ENCODE measurements at regions not wholly inside any gene's neighbourhood (a gene's known extent, or its start where the extent isn't known, plus 50 kb on each side); places are given as distances from the start of the nearest gene placed in this dataset.
"Not testable (repeated sequence)": the region's sequence is repeated elsewhere in the genome, so short reads cannot be mapped to it uniquely, and the experiment has no call there.

- no peaks in the 10 kb centered on the region for H3K4me1 ChIP-seq
- TF ChIP-seq POLR2A (IDR thresholded peaks at IDR 0.05) (no peak), POLR2AphosphoS5 (IDR thresholded peaks at IDR 0.05; ENCODE audit: insufficient read depth in 1 of 2, low read depth in 1 of 2) (no peak)
- TF ChIP-seq, protein P1, sequence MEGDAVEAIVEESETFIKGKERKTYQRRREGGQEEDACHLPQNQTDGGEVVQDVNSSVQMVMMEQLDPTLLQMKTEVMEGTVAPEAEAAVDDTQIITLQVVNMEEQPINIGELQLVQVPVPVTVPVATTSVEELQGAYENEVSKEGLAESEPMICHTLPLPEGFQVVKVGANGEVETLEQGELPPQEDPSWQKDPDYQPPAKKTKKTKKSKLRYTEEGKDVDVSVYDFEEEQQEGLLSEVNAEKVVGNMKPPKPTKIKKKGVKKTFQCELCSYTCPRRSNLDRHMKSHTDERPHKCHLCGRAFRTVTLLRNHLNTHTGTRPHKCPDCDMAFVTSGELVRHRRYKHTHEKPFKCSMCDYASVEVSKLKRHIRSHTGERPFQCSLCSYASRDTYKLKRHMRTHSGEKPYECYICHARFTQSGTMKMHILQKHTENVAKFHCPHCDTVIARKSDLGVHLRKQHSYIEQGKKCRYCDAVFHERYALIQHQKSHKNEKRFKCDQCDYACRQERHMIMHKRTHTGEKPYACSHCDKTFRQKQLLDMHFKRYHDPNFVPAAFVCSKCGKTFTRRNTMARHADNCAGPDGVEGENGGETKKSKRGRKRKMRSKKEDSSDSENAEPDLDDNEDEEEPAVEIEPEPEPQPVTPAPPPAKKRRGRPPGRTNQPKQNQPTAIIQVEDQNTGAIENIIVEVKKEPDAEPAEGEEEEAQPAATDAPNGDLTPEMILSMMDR (IDR thresholded peaks at IDR 0.05) = no peak
- no peak overlapping the region for H3K4me3 ChIP-seq
- H3K9me3 ChIP-seq = no peaks in the 10 kb centered on the region
- no peak overlapping the region for H3K27ac ChIP-seq
- intact Hi-C loops (cut with DNase I) = no loop called here
- H3K27me3 ChIP-seq = no peaks in the 10 kb centered on the region
- H3K36me3 ChIP-seq = no peaks in the 10 kb centered on the region
- no peak for DNase-seq (ENCODE audit: extremely low spot score in 2 of 2)
These were observed 113.5 kb downstream of the OTOR start for GRCh38 chr20:16861708-16862107.

GRCh38 chr20:16863303-16863702, 115.1 kb downstream of the OTOR start:
- Histone ChIP-seq H3K27me3 (no peaks in the 10 kb centered on the region), H3K4me1 (no peaks in the 10 kb centered on the region), H3K36me3 (no peaks in the 10 kb centered on the region), H3K27ac (no peak overlapping the region), H3K4me3 (no peak overlapping the region), H3K9me3 (no peaks in the 10 kb centered on the region)
- TF ChIP-seq POLR2AphosphoS5 (IDR thresholded peaks at IDR 0.05; ENCODE audit: insufficient read depth in 1 of 2, low read depth in 1 of 2) (no peak), POLR2A (IDR thresholded peaks at IDR 0.05) (no peak)
- TF ChIP-seq, protein P1 (IDR thresholded peaks at IDR 0.05) = no peak
- intact Hi-C loops (cut with DNase I) = no loop called here
- no peak for DNase-seq (ENCODE audit: extremely low spot score in 2 of 2)

- TF ChIP-seq POLR2A (IDR thresholded peaks at IDR 0.05) = no peak
- TF ChIP-seq, protein P1 (IDR thresholded peaks at IDR 0.05) = no peak
- TF ChIP-seq POLR2AphosphoS5 (IDR thresholded peaks at IDR 0.05; ENCODE audit: insufficient read depth in 1 of 2, low read depth in 1 of 2) = no peak
- Histone ChIP-seq H3K27me3 (no peaks in the 10 kb centered on the region), H3K4me3 (no peak overlapping the region), H3K9me3 (no peaks in the 10 kb centered on the region), H3K4me1 (no peaks in the 10 kb centered on the region), H3K27ac (no peak overlapping the region), H3K36me3 (no peaks in the 10 kb centered on the region)
- DNase-seq (ENCODE audit: extremely low spot score in 2 of 2) = no peak
- intact Hi-C loops (cut with DNase I) = no loop called here
These were observed 115.9 kb downstream of the OTOR start for GRCh38 chr20:16864069-16864468.

DNA sequence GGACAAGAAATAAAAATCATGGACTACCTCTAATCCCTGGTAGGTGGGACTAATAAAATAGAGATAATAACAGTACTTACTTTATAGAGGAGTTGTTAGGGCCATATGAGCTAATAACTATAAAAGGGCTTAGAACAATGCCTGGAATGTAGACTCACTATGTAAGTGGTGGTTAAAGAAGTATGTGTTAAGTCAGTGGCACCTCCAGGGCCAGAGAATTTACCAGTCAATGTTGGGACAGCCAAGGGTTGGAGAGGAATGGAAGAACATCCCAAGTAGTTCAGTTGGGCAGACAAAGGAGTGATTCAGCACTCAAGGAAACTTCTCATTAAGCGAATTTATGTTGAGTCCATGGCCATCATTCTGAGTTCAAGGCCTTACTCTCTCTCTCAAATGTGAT, 116.8 kb downstream of the OTOR start:
- H3K36me3 ChIP-seq = no peaks in the 10 kb centered on the region
- TF ChIP-seq POLR2AphosphoS5 (IDR thresholded peaks at IDR 0.05; ENCODE audit: insufficient read depth in 1 of 2, low read depth in 1 of 2) (no peak), POLR2A (IDR thresholded peaks at IDR 0.05) (no peak)
- TF ChIP-seq, protein P1 (IDR thresholded peaks at IDR 0.05) = no peak
- intact Hi-C loops (cut with DNase I) = no loop called here
- no peak for DNase-seq (ENCODE audit: extremely low spot score in 2 of 2)
- H3K27ac ChIP-seq = no peak overlapping the region
- no peaks in the 10 kb centered on the region for H3K27me3 ChIP-seq
- H3K4me3 ChIP-seq = no peak overlapping the region
- no peaks in the 10 kb centered on the region for H3K9me3 ChIP-seq
- no peaks in the 10 kb centered on the region for H3K4me1 ChIP-seq

GRCh38 chr20:16865406-16865805, 117.2 kb downstream of the OTOR start:
- no peaks in the 10 kb centered on the region for H3K4me1 ChIP-seq
- intact Hi-C loops (cut with DNase I) = no loop called here
- no peaks in the 10 kb centered on the region for H3K9me3 ChIP-seq
- no peaks in the 10 kb centered on the region for H3K36me3 ChIP-seq
- H3K27me3 ChIP-seq = no peaks in the 10 kb centered on the region
- no peak for DNase-seq (ENCODE audit: extremely low spot score in 2 of 2)
- H3K4me3 ChIP-seq = no peak overlapping the region
- TF ChIP-seq, protein P1 (IDR thresholded peaks at IDR 0.05) = no peak
- H3K27ac ChIP-seq = no peak overlapping the region

GRCh38 chr20:16873124-16873523, 125.0 kb downstream of the OTOR start:
- intact Hi-C loops (cut with DNase I); H3K27me3 ChIP-seq; H3K9me3 ChIP-seq; DNase-seq (ENCODE audit: extremely low spot score in 2 of 2); H3K36me3 ChIP-seq; H3K4me3 ChIP-seq; H3K4me1 ChIP-seq; H3K27ac ChIP-seq: not testable (repeated sequence)

Data from vagina (tissue), 2 donors.